Activated T-helper 1 cell treated with anti-CD3 and anti-CD28 coated beads, Interleukin-12 subunit alpha, Interleukin-12 subunit beta, Interleukin-2, Interleukin-4 antibody, amounts not matched to agents 30 ng/mL and 10 ng/mL and 1 ng/mL, durations not matched to agents 14 hours and 24 hours and 36 hours (primary cell): ENCODE measurements at regions not wholly inside any gene's neighbourhood (a gene's known extent, or its start where the extent isn't known, plus 50 kb on each side); places are given as distances from the start of the nearest gene placed in this dataset.

ENCODE experiments used
- DNase-seq: peaks from one replicate; pipeline ENCODE4 v3.0.0; 2021; ENCODE audit warnings: low spot score
- H3K27ac Mint-ChIP-seq: one replicate; pipeline ENCODE4 v1.8.0; 2021; ENCODE audit warnings: mild to moderate bottlenecking, mixed read lengths
- H3K27me3 Mint-ChIP-seq: one replicate; pipeline ENCODE4 v1.8.0; 2022; ENCODE audit warnings: mild to moderate bottlenecking, moderate library complexity, mixed read lengths; ENCODE audit not compliant: insufficient read depth
- H3K36me3 Mint-ChIP-seq: one replicate; pipeline ENCODE4 v1.8.0; 2021; ENCODE audit warnings: low read depth, mixed read lengths
- H3K4me1 Mint-ChIP-seq: one replicate; pipeline ENCODE4 v1.8.0; 2021; ENCODE audit warnings: low read depth, mixed read lengths
- H3K4me3 Mint-ChIP-seq: one replicate; pipeline ENCODE4 v1.8.0; 2021; ENCODE audit warnings: mild to moderate bottlenecking, moderate library complexity, mixed read lengths
- H3K9me3 Mint-ChIP-seq: one replicate; pipeline ENCODE4 v1.8.0; 2021; ENCODE audit warnings: mixed read lengths
- intact Hi-C: fragments of 100-400 bp; cut with micrococcal nuclease; formaldehyde crosslinking; loops from one replicate; pipeline ENCODE4 v1.15.1; 2024

DNA sequence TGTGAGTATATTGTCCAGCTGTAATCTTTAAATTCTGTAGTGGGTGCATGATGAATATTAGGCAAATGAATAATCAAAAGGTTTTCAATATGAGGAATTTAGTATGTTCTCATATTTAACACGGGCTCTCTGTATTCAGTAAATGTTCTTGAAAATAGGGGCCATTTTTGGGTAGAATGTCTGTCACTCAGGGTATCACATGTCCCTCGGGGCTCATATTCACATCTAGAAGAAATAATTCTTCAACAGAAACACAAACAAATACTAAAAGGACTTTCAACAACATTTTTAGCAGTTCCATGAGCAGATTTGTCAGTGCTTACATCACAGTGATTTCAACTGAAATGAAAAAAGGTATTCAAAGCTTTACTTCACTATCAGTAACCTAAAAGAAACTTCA, 1388.4 kb upstream of the MIR17HG start:
- intact Hi-C loops: no loop called here
- DNase-seq: no peak
- H3K27me3 Mint-ChIP-seq: no peaks in the 10 kb centered on the region
- no peaks in the 10 kb centered on the region for H3K36me3 Mint-ChIP-seq
- H3K9me3 Mint-ChIP-seq: peaks cover 14% of the 10 kb centered on the region
- no peak overlapping the region for H3K4me3 Mint-ChIP-seq
- no peaks in the 10 kb centered on the region for H3K4me1 Mint-ChIP-seq
- no peak overlapping the region for H3K27ac Mint-ChIP-seq

DNA sequence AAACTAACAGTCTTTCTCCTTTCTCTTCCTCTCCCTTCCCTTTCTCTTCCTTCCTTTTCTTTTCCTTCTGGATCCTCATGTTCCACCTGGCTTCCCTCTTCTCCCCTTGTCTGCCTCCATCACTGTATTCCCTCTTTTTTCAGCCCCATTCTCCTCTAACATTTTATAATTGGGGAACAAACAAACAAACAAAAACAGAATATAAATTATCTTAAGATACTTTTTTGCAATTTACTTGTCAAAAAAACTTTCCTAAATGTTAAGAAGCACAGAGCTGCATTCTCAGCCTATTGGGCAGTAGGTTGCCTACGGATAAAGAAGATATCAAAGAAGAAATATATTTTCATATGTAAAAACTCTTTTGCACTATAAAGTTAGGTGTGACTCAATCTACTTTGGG, 1382.2 kb upstream of the MIR17HG start:
- Mint-ChIP-seq H3K4me3 (no peak overlapping the region), H3K27me3 (no peaks in the 10 kb centered on the region), H3K9me3 (peaks cover 18% of the 10 kb centered on the region), H3K36me3 (no peaks in the 10 kb centered on the region), H3K4me1 (no peaks in the 10 kb centered on the region), H3K27ac (no peak overlapping the region)
- intact Hi-C loops: no loop called here
- DNase-seq: no peak

DNA sequence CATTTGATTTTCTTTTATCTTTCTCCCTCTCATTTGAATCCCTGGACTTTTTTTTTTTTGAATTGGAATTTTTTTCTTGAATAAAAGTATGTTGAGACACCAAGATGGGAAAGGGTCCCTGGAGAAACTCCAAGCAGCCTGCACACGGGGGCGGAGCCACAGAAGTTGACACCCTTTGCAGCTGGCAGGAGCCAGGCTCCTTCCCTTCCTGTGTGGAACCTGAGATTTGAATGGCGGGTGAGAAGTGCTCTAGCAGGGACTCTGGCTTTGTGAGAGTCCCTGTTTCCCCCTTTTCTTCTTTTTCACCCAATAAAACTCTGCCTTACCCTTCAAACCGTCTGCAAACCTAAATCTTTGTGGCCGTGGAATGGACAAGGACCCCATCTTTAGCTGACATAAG, 1381.0 kb upstream of the MIR17HG start:
- Mint-ChIP-seq H3K4me3 (no peak overlapping the region), H3K4me1 (no peaks in the 10 kb centered on the region), H3K9me3 (peaks cover 23% of the 10 kb centered on the region), H3K27ac (no peak overlapping the region), H3K27me3 (no peaks in the 10 kb centered on the region), H3K36me3 (no peaks in the 10 kb centered on the region)
- no peak for DNase-seq
- intact Hi-C loops: no loop called here

DNA sequence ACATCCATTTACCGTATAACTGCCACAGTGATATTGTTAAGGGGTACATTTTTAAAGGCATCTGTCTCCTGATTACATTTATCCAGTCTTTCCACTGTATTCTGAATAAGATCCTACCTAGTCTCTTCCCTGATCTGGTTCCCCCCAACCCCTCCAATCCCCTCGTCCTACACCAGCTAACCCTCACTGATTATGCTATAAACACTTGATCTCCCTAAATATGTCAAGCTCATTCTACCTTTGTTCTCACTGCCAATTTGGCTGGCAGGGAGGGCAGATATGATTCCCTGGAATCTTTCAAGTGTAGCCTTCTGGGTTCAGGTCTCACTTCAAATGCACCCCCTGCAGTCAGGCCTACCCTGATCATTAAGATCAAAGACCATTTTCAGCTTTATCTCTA, 1379.8 kb upstream of the MIR17HG start:
- no peak overlapping the region for H3K4me3 Mint-ChIP-seq
- no peaks in the 10 kb centered on the region for H3K36me3 Mint-ChIP-seq
- DNase-seq: no peak
- no peak overlapping the region for H3K27ac Mint-ChIP-seq
- intact Hi-C loops: no loop called here
- no peaks in the 10 kb centered on the region for H3K27me3 Mint-ChIP-seq
- peaks cover 23% of the 10 kb centered on the region for H3K9me3 Mint-ChIP-seq
- H3K4me1 Mint-ChIP-seq: no peaks in the 10 kb centered on the region

DNA sequence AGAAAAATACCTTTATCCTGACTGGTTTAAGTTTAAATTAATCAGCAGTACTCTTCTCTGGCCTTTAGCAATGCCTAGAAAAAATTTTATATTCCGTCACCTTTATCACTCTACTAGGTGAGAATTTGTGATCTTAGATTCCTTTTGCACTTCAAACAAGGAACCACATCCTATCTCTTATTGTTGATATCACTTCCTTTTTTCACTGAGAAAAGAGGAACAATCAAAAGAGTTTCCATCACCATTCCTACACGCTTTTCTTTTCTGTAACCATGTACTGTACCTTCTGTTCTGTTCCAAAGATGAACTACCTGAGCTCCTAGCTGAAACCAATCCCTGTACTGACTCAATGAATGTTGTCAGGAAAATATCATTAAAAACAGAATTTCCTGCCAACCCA, 1379.0 kb upstream of the MIR17HG start:
- Mint-ChIP-seq H3K9me3 (peaks cover 23% of the 10 kb centered on the region), H3K27me3 (no peaks in the 10 kb centered on the region), H3K27ac (no peak overlapping the region), H3K36me3 (no peaks in the 10 kb centered on the region), H3K4me3 (no peak overlapping the region), H3K4me1 (no peaks in the 10 kb centered on the region)
- intact Hi-C loops: no loop called here
- no peak for DNase-seq

DNA sequence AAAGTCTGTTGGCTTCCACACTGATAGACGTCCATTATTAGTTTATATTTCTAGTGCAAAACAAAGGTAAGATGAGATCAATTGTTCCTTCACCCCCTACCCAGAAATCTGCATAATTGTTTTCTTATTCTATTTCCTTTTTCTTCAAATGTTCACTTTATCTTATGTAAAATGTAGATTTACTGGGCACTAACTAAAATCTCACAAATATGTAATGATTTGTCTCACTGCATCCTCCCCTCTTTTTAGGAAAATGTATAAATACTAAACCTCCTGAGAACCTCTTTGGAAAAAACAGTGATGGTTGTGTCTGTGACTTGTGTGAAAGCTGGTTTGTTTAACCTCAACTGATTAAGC, 1377.2 kb upstream of the MIR17HG start:
- Mint-ChIP-seq H3K9me3 (peaks cover 19% of the 10 kb centered on the region), H3K4me1 (no peaks in the 10 kb centered on the region), H3K27me3 (no peaks in the 10 kb centered on the region), H3K4me3 (no peak overlapping the region), H3K27ac (no peak overlapping the region), H3K36me3 (no peaks in the 10 kb centered on the region)
- no peak for DNase-seq
- intact Hi-C loops: no loop called here

DNA sequence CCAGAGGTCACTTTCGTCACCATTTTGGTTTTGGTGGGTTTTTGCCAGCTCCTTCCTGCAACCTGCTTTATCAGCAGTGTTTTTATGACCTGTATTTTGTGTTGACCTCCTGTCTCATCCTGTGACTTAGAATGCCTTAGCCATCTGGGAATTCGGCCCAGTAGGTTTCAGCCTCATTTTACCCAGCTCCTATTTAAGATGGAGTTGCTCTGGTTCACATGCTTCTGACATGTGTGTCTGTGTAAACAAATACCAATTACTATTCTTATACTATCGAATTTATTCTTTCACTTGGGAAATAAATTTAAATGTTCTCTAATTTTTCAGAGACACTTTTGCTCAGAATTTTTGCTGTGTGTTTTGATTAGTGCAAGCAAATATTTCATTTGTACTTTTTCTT, 1370.3 kb upstream of the MIR17HG start:
- intact Hi-C loops: no loop called here
- no peak overlapping the region for H3K27ac Mint-ChIP-seq
- H3K27me3 Mint-ChIP-seq: no peaks in the 10 kb centered on the region
- H3K4me1 Mint-ChIP-seq: no peaks in the 10 kb centered on the region
- H3K36me3 Mint-ChIP-seq: no peaks in the 10 kb centered on the region
- H3K9me3 Mint-ChIP-seq: peaks cover under 1% of the 10 kb centered on the region
- no peak for DNase-seq
- H3K4me3 Mint-ChIP-seq: no peak overlapping the region

DNA sequence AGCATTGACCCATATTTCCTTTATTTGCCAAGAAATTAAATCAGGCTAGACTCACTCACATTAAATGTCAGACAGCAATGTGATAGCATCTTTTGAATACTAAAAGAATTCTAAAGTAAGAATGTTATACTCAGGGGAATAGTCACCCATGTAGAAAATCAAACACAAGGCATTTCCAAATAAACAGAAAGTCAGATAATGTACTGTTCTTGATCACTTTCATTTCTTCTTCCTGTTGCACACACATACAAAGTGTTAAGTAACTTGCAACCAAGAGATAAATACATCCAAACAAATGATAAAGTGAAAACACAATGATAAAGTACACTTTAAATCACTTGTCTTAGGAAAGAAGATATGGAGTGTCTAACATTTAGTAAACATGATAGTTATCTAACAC, 1366.6 kb upstream of the MIR17HG start:
- Mint-ChIP-seq H3K4me3 (no peak overlapping the region), H3K36me3 (no peaks in the 10 kb centered on the region), H3K27me3 (no peaks in the 10 kb centered on the region), H3K27ac (no peak overlapping the region), H3K9me3 (peaks cover 10% of the 10 kb centered on the region), H3K4me1 (no peaks in the 10 kb centered on the region)
- no peak for DNase-seq
- intact Hi-C loops: no loop called here

DNA sequence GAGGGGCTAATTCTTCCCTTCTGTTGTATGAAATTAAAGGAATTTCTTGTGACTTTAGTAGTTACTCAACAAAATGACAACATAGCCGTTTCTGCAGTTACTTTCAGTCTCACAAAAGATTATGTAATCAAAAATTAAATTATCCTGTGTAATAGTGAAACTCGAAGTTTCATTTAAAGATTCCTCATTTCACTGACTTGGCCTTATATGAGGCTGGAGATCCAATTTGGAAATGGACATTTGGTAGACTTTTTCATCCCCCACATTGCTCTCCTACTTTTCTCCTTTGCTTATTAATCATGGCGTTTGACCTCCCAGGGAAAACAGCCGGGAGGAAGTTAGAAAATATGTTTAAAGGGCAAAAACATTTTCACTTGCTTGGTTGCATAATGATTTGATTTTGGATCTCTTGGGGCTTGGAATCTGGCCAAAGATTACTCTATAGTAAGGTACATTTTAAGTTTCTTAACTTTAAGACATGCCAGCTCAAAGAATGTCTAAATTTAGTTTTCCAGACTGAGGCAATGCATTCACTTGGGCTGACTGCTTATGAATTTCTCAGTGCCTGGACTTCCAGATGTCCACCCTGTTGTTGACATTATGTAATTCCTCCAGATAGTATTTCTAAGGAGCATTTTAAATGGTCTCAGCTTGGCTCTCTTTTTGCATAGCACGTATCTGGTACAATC, 1364.9 kb upstream of the MIR17HG start:
- intact Hi-C loops: no loop called here
- H3K4me3 Mint-ChIP-seq: no peak overlapping the region

DNA sequence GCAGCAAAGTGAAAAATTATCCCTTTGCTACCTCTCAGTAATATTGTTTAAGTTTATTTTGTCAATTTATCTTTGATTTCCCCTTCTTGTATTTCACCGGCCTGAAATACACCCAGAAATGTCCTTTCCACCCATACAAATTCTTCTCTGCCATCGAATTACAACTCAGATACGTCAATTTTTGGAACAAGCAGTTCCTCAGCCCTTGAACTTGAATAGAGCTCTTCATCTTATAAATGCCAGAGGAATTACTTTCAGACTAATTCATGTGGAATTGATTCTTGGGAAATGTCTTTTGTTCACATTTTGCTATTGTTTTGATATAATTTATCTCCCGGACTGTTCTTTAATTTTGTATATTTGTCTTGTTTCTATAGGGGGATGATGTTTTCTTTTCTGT, 1359.3 kb upstream of the MIR17HG start:
- Mint-ChIP-seq H3K4me3 (no peak overlapping the region), H3K9me3 (peaks cover 4% of the 10 kb centered on the region), H3K27me3 (no peaks in the 10 kb centered on the region), H3K36me3 (no peaks in the 10 kb centered on the region), H3K27ac (no peak overlapping the region), H3K4me1 (no peaks in the 10 kb centered on the region)
- intact Hi-C loops: no loop called here
- no peak for DNase-seq

More for the DNA sequence above, 1364.9 kb upstream of the MIR17HG start:
- Mint-ChIP-seq H3K27ac (no peak overlapping the region), H3K27me3 (no peaks in the 10 kb centered on the region), H3K36me3 (no peaks in the 10 kb centered on the region), H3K9me3 (peaks cover 10% of the 10 kb centered on the region), H3K4me1 (no peaks in the 10 kb centered on the region)
- DNase-seq: no peak

DNA sequence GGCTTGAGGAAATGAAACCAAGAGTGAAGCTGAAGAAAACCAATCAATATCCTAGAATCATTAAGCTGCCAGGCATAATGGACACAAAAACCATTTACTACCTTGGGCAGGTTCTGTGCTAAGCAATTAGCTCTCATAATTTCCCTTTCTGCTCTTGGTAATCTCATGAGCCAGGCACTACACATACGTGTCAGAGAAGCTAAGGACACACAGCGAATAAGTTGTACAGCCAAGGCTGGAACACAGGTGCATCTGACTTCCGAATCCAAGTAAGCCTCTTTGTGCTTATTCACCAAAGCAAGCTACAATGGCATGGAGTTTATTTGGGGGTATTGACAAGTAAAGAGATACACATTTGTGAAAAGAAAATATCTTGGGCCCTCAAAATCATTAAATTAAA, 1343.9 kb upstream of the MIR17HG start:
- no peak overlapping the region for H3K4me3 Mint-ChIP-seq
- DNase-seq: no peak
- H3K9me3 Mint-ChIP-seq: peaks cover 27% of the 10 kb centered on the region
- H3K4me1 Mint-ChIP-seq: no peaks in the 10 kb centered on the region
- H3K27me3 Mint-ChIP-seq: no peaks in the 10 kb centered on the region
- H3K36me3 Mint-ChIP-seq: no peaks in the 10 kb centered on the region
- intact Hi-C loops: no loop called here
- no peak overlapping the region for H3K27ac Mint-ChIP-seq

DNA sequence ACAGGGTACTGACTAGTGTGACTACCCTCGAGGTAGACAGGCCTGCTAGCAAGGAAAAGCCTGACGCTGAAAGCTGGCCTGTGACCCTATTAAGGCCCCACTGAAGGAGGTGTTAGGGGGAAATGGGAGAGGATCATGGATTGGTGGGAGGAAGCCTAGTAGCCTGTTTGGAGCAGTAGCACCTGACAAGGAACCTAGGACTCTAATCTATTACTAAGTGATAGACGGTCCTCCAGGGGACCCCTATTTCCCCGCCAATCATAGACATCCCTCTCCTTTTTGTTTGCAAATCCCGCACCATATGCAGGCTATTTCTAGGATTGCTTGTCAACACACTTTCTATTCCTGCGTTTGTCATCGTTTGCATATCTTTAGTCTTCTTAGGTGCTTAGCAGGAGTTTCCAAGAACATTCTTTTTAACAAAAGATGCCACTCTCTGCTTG, 1338.8 kb upstream of the MIR17HG start:
- no peak overlapping the region for H3K4me3 Mint-ChIP-seq
- no peak overlapping the region for H3K27ac Mint-ChIP-seq
- no peaks in the 10 kb centered on the region for H3K4me1 Mint-ChIP-seq
- H3K36me3 Mint-ChIP-seq: no peaks in the 10 kb centered on the region
- H3K9me3 Mint-ChIP-seq: no peaks in the 10 kb centered on the region
- intact Hi-C loops: no loop called here
- no peak for DNase-seq
- no peaks in the 10 kb centered on the region for H3K27me3 Mint-ChIP-seq

DNA sequence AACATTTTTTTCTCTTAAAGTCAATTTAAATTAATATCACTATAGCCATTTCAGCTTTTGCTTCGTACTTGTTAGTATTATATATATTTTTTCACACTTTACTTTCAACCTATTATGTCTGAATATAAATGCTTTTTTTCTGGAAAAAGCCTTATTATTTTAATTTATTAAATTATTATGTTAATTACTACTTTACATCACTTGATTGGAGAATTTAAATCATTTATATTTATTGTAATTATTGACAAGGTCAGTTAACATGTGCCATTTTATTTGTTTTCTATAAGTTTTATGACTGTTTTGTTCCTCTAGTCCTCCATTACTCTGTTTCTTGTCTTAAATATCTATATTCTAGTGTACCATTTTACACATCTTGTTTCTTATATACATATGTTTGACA, 1333.4 kb upstream of the MIR17HG start:
- H3K4me1 Mint-ChIP-seq: no peaks in the 10 kb centered on the region
- no peak for DNase-seq
- no peak overlapping the region for H3K27ac Mint-ChIP-seq
- intact Hi-C loops: no loop called here
- no peaks in the 10 kb centered on the region for H3K27me3 Mint-ChIP-seq
- H3K36me3 Mint-ChIP-seq: no peaks in the 10 kb centered on the region
- H3K4me3 Mint-ChIP-seq: no peak overlapping the region
- H3K9me3 Mint-ChIP-seq: peaks cover 6% of the 10 kb centered on the region
